Activated naive CD8-positive, alpha-beta T cell treated with anti-CD3 and anti-CD28 coated beads, Interleukin-2, amount 10 ng/mL, durations not matched to agents 7 days and 5 days (primary cell): ENCODE measurements at regions not wholly inside any gene's neighbourhood (a gene's known extent, or its start where the extent isn't known, plus 50 kb on each side); places are given as distances from the start of the nearest gene placed in this dataset. TPM values are rescaled to one million over a fixed set of nuclear protein-coding genes. Genes with fewer than 3 reads are reported as not detected.

Experiments used
- microRNA-seq: library from miRNA; unstranded; fragments of <30 nt; microRNA quantifications from one replicate; pipeline ENCODE4 v1.2.0, GENCODE V29; 2022

Small RNA genes lying in the stretch of these regions (microRNA-seq; reads per million reads assigned to microRNA genes)
- not detected for gene MIR4452
